GM18870 (cell line): ENCODE measurements at regions not wholly inside any gene's neighbourhood (a gene's known extent, or its start where the extent isn't known, plus 50 kb on each side); places are given as distances from the start of the nearest gene placed in this dataset.
A peak's percentile ranks its signal among the peaks of the same experiment; 100 is the strongest.

ENCODE experiments used
- ATAC-seq: cut with Tn5 transposase; IDR thresholded peaks from one replicate; pipeline ENCODE4 v1.9.1; 2021; ENCODE audit warnings: moderate library complexity; ENCODE audit not compliant: unreplicated experiment

DNA sequence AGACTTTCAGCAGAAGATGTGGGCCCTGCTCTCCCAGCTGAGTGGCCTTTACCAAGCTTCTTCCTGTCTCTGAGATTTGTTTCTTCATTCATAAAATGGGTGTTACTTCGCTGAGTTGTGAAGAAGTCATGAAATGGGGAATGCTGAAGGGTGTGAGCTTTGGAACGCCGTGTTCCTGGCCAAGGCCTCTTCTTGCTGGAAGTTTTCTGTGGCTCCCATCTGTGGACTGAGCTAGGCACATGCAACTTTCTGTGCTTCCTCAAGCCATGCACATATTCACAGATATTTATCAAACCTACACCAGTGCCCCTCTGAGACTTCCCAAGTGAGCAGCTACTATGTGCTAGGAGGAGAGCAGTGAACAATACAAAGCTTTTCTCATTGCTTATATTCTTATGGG, 106.3 kb upstream of the JUN start:
- no peak for ATAC-seq

DNA sequence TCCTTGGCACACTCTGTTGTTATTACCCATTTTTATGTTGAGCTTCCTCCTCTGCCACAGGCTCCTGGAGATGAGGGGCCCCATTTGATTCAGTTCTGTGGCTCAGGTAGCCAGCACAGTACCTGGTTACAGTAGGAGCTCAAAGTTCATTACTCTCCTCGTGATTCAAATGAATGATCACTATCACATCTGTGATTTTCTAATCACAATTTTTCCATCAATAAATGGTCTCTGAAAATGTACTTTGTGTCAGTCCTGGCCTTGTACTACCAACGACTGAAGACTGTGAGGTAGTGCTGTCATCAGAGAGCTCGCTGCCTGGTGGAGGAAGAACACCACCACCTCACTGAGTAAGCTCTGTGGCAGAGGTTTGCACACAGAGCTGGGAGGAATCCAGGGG, 106.8 kb upstream of the JUN start:
- ATAC-seq = no peak

DNA sequence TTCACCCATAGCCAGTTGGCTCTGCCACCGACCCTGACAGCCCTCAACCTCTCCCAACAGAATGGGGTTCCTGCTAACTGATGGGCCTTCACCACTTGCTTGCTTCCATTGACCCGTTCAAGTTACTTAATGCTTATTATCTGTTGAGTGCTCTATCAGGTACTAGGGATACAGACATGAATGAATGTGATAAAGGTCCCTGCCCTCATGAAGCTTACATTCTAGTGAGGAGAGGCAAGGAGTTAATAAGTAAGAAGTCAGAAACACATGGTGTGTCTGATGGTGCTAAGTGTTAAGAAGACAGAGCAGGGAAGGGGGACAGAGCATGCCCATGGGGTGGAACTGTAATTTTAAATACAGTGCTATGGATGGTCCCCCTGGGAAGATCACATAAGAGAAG, 107.5 kb upstream of the JUN start:
- ATAC-seq = no peak

DNA sequence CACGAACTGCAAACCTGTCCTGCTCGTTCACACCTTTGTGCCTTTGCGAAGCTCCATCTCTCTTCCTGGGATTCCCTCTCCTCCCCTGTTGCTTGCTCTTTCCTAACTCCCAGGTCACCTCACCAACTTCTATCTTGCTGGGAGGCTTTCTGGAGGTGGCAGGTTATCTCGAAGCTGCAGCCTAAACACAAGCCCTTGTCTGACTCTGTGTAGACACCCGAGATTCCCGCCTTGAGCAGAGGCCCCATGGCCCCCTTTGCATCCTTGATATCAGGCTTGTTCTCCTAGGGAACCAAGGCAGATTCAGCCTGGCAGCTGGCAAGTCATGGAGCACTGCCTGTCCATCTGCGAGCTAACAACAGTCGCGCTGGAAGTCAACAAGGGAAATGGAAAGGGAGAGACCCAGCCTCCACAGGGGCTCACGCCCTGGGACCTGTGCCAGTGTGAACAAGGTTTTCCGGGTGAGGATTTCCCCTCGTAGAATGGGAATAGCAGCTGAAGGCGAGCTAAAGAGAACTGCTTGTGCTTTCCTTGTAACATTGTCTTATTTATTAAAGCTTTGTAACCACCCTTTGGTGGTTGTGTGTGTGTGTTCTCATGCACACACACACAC, 109.5 kb upstream of the JUN start:
- ATAC-seq = no peak

DNA sequence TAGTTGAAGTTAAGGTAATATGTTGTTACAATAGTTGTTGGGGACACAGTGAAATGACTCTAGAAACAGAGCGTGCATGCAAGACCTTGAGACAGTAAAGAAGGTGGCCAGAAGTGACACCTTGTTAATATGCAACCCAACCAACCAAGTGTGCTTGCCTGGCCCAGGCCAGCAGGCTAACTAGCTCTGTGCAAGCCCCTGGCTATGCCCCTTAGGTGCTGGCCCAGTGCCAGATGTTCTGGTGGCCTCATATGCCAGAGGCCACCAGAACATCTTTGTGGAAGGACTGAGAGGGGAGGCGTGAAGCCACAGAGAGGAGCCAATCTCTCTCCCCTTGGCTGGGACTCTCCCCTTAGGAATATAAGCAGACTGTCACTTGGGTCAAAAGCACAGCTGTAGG, 111.2 kb upstream of the JUN start:
- ATAC-seq = no peak

DNA sequence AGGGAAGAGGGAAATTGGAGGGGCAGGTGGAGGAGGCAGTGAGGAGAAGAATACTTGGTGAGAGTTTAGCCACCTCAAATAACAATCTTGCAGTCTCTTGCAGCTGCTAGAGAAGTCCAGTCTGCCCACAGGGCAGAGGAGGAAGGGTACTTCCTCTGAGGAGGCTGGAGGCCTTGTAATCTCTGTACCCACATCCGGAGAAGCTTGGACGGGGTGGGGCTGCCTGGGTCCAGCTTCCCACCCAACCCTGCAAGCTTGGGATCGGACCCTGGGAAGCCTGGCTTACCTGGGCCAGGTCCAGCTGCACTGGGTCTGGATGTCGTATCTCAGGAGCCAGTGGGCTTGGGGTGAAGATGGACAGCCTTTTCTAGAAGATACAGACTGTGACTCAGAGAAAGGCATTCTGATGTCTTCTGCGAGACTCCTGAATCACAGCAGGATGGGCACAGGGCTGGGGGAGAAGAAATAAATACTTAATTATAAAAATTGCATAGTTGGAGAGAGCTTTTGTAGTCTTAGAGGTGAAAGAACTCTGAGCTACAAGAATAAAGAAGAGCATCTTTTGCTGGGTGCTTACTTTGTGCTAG, 111.8 kb upstream of the JUN start:
- no peak for ATAC-seq

DNA sequence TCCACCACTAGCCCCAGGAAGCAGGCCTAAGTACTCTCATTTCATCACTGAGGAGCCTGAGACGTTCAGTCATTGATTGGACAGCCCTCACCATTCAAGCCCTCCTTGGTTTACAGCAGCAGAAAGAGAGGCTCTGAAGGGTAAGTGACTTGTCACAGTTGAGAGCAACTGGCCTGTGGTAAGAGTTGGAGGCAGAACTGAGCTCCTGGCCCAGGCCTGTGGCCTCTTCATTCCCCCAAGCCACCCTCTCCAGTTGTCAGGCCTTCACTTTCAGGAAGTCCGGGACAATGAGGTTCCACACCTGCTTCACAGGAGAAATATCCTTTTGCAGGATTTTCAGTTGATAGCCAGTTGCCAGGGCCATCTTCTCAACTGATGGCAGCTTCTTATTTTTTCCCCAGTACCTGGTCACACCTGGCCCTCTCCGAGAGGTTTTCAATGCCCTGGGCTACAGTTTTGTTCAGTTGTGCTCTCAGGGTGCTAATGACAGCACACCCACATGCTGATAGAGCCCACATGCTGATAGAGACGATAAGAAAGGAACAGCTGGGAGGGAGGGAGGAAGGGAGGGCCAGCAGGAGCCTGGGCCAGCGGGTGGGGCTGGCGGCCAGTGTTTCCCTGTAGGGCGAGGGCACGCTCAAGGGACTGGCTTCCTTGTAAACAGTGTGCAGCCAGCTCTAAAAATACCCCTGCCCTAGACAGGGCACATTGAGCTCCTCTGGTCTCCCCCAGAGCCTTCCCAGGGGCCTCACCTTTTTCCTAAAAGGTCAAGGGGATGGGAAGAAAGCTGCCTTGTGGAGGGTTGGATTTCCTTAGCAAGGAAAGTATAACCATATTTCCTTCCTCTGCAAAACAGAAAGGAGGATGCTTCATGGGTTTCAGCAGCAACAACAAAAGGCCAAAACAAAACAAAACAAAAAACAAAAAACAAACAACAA, 112.7 kb upstream of the JUN start:
- no peak for ATAC-seq

DNA sequence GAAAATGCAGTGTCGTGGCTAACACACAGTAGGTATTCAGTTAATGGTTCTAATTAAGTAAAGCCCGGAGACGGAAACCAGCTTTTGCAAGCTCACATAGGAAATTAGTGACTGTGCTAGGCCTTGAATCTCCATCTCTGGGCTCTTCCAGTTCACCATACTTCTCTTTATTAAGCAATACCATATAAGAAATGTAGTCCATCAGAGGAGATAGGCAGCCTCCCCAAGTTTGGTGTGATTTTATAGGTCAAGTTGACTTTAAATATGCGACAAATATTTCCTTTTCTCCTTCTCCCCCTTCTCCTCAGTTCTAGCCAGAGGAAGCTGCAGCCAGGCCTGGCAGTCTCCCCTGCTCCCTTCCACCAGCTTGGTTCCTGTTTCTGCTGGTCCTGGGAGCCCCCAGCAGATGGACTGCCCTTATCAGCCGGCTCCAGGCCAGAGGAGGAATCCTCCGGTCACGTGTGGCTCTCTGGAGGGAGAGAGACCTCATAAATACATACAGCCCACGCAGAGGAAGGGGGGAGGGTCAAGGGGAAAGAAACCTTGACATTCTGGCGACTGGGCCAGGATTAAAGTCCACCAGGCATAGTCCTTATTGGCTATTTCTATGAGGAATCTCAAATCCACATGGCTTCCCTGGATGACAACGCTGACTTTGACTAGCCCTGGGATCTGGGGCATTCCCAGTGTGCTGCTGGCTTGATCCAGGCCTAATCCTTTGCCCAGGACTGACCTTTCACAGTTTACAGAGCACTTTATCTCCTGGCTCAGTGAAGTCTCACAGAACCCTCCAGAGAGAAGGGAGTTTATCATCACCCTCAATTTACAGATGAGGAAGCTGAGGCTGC, 115.1 kb upstream of the JUN start:
- ATAC-seq = no peak

DNA sequence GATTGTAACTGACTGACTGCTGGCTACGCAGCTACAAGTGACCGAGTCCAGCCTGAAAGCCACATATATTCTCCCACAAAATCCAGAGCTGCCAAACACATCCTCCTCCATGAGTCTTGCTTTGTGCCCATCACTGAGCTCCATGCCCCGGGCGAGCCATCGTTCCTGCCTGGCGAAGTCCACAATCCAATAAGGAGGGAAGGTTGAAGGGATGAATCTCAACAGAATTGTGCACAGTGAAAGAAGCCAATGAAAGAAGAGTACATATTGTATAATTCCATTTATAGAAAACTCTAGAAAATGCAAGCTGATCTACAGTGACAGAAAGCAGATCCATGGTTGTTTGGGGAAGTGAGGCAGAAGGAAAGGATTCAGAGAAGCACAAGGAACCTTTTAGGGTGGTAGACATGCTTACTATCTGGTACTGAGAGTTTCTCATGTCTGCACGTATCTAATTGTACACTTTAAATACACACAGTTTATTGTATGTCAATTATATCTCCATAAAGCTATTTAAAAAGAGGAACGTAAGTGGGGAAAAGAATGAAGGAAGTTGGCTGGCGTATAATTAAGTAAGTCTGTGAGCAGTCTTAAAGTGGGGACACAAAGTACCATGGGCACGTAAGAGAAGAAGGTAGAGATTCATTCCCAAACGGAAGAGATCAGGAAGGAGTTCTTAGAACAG, 115.9 kb upstream of the JUN start:
- ATAC-seq = no peak

DNA sequence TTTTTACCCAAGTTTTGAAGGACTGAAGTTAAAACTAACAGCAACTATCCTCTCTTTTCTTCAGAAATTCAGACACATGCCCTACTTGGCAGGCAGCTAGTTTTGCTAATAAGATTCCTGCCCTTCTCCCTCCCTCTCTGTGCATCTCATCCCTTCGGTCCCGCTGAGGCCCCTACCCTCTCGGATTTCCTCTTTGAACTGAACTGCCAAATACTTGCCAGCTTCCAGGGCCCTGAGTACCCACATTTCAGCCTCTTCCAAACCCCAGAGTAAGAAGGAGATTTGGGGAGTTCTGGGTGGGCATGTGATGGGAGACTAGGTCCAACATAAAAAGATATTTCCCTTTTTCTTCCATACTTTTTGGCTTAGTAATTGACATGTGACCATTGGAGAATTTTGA, 116.5 kb upstream of the JUN start:
- ATAC-seq = no peak

DNA sequence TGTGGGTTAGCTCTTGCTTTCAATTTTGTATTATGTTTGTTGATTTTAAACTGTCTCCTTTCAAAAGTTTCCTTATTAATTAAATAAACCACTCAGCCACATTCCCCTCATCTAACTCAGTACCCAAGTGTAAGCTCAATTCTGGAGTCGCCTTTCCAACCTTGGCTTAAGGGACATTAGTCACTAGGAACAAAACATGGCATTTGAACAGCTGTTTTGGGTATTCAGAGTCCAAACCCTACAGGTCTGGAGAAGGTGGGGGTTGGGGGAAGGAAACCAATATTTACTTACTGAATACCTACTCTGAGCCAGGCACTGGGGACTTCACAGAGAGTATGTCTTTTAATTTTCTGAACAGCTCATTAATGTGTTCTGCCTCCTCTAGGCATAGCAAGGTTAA, 117.2 kb upstream of the JUN start:
- no peak for ATAC-seq

DNA sequence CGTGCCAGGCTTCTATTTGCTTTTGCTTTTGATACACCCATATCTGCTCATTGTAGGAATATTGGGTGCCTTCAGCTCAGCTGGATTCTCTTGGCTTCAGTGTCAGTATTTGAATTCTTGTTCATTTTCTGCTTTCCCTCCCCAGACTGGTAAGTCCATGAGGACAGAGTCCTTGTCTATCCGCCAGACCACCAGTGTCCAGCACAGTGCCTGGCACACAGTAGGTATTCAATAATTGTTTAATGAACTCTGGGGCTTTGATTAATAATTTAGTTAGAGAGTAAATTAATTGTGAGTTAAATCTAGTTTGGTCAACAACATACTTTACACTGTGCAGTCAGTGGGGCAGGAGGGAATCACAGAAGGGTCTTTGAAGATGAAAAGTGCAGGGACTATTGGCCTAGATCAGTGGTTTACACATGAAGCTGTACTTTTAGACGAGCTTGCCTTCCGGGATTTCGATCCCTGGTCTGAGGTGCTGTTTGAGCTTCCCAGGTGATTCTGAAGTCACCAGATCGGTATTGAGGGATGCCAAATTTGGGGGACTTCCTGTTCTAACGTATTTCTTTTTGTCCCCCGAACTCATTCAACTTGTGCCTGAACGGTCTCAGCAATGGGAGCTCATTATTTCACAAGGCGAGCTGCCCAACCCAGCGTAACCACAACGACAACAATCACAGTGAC, 119.1 kb upstream of the JUN start:
- no peak for ATAC-seq

DNA sequence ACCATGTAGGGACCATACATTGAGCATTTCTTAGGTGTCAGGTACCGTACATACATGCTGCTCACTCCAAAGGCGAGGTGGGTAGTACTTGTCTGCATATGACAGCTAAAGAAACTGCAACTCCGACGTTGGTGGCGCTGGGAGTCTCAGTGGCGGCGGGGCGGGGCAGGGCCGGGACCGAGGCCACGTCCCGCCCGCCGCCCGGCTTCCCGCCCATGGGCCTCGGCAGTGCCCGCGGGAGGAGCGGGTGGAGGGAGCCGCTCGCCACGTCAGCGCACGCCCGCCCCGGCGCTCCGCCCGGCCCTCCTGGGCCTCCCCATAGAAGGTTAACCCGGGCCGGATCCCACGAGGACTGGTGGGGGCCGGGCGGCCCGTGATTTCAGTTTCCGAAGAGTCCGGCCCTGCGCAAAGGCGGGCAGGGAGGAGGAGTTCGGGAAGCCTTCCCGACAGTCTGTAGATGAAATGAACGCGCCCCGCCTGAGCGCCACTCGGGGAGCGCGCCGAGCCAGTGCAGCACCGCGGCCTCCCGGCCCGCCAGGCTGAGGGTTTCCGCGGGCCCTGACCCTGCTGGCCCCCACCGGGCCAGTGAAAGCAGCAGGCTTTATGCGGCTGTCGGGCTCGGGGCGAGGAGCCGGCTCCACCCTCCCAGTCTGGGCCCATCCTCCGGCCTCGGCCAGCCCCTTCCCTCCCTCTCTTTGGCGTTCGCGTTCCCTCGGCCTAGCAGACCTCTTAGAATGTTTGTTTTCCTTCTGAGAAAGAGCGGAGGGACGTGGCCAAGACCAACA, 119.9 kb upstream of the JUN start:
- peak; percentile 78 for ATAC-seq

DNA sequence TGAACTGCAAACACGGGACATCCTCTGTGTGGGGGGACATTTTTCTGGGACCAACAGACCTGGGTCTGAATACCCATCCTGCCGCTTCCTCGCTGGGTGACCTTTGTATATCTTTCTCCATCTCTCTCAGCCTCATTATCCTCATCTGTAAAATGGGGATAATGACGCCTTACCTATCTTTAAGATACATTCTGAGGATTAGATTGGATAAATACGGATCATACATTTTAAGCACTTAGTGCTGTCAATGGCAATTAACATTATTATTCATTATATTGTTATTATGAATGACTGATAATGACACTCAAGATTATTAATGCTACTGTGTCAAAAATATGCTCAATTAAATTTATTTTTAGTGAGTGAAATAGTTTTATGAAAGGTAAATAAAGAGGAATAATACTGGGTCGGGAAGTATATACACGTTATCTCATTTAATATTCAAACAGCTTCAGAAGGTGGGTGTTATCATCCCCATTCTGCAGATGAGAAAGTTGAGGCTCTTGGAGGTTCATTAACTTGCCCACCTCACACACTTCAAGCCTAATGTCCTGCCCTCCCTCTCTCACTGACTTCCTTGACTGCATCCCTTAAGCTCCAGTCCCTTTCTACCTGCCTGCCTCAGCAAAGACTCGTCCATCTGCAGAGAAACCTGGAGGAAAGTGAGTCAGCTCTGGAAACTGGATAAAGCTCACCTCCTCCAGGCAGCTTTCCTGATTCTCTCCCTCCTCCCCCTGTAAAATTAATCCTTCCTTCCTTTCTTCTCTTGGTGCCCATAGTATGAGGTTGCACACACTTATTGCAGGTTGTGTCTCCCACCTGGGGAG, 120.7 kb upstream of the JUN start:
- no peak for ATAC-seq

DNA sequence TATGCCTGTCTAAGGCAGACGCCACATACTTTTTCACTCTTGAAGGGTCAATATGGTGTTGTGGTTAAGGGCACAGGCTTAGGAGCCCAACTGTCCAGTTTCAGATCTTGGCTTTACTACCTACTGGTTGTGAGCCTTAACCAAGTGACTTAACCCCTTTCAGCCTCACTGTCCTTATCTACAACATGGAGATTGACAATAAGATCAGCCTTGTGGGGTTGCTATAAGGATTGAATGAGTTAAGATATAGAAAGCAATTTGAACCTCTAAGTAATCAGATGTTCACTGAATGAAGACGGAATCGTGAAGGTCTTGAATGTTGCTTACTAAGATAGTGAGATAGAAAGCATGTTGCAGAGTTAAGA, 121.3 kb upstream of the JUN start:
- ATAC-seq = no peak

DNA sequence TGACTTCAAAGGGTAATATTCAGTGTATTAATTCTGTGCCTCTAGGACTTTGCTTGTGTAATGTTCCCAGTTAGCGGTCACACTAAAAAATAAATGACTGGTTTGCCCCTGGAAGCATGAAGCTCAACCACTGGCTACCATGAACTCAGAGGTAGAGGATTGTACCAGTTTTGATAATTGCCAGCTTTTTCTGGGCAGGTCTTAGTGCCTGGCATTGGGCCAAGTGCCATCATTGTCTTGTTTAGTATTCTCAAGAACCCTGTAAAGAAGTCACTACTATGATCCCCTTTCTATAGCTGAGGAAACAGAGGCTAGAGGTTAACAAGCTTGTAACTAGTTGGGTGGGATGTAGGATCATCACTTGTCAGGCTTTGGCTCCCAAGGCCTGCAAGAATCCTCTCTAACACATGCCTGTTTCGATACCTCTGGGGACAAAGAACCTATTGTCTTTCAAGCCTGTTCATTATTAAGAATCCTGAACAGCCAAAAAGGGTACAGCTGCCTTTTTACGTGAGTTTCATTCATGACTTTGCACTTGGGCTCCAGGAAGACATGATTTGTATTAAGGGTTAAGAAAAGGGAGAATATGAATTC, 121.9 kb upstream of the JUN start:
- no peak for ATAC-seq

DNA sequence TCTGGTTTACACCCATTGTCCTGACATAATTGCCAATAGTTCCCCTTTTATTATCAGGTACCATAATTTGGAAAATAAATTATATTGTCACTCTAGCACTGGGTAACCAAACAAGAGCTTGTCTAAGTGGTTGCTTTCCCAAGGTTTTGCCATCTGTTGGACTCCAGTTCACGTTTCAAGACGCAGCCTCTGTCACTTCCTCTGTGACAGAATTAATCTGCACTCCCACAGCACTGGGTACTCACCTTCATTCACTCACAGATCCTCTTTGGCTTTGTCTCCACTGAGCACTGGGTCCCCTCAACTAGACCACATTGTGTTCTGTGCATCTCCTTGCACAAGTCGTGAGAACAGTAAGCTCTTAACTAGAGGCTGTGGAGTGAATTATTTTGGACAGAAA, 123.6 kb upstream of the JUN start:
- ATAC-seq = no peak
